ENCODE measurements at regions not wholly inside any gene's neighbourhood (a gene's known extent, or its start where the extent isn't known, plus 50 kb on each side); places are given as distances from the start of the nearest gene placed in this dataset.

- Histone ChIP-seq H2AFZ (ENCODE audit: low read length) (no peak overlapping the region), H3K14ac (ENCODE audit: insufficient read length) (no peak overlapping the region), H3K79me2 (ENCODE audit: control insufficient read depth in 1 of 2, insufficient read depth in 2 of 2, low read length in 2 of 2) (no peaks in the 10 kb centered on the region), H2BK5ac (ENCODE audit: low read depth, low read length) (no peak overlapping the region), H2BK15ac (ENCODE audit: low read length) (peak overlapping the region; percentile 37; the same call in 1 of the 2 replicates), H3K18ac (ENCODE audit: extremely low read depth, low read length) (no peak overlapping the region), H4K91ac (replicated peaks; ENCODE audit: insufficient read length, low read length) (no peak overlapping the region), H3K4me2 (ENCODE audit: insufficient read depth in 1 of 2, low read depth in 2 of 2, low read length in 2 of 2) (no peak overlapping the region), H3K9me3 (ENCODE audit: insufficient read depth in 2 of 2, low read depth in 1 of 2, low read length in 1 of 2) (no peaks in the 10 kb centered on the region), H2BK20ac (ENCODE audit: low read length) (no peak overlapping the region), H4K5ac (ENCODE audit: insufficient read length, low read depth, low read length) (no peak overlapping the region), H3K9ac (replicated peaks in 1 of 4; ENCODE audit: extremely low read depth in 1 of 4, low read depth in 3 of 4, low read length in 3 of 4) (no peak overlapping the region), H3K79me1 (ENCODE audit: low read depth, low read length) (no peaks in the 10 kb centered on the region), H4K8ac (ENCODE audit: extremely low read depth, insufficient read depth, low read length) (no peak overlapping the region), H3K23me2 (ENCODE audit: low read depth, low read length) (no peaks in the 10 kb centered on the region), H3K56ac (replicated peaks; ENCODE audit: insufficient read length, low read depth, low read length) (no peak overlapping the region), H3K4me1 (replicated peaks in 1 of 4; ENCODE audit: control insufficient read depth in 3 of 4, insufficient read depth in 4 of 4, low read length in 3 of 4) (no peaks in the 10 kb centered on the region; a peak in 2 of 7 replicates), H3K4me3 (ENCODE audit: extremely low read depth in 1 of 4, insufficient read depth in 2 of 4, low read depth in 3 of 4, low read length in 4 of 4) (no peak overlapping the region), H2BK120ac (replicated peaks; ENCODE audit: low read depth, low read length) (no peak overlapping the region), H3K27ac (ENCODE audit: low read depth, low read length) (no peak overlapping the region), H3K23ac (ENCODE audit: insufficient read length) (no peak overlapping the region), H2AK5ac (ENCODE audit: low read depth, low read length) (no peak overlapping the region), H3K27me3 (replicated peaks in 1 of 4; ENCODE audit: control insufficient read depth in 3 of 4, extremely low read depth in 1 of 4, insufficient read depth in 3 of 4, low read length in 3 of 4) (no peaks in the 10 kb centered on the region), H3K4ac (replicated peaks; ENCODE audit: insufficient read length, low read depth, low read length) (no peak overlapping the region), H2BK12ac (ENCODE audit: low read depth, low read length) (no peak overlapping the region), H4K20me1 (replicated peaks in 1 of 2; ENCODE audit: control insufficient read depth in 1 of 2, insufficient read depth in 2 of 2, low read length in 2 of 2) (no peaks in the 10 kb centered on the region), H3K36me3 (ENCODE audit: control insufficient read depth in 2 of 4, insufficient read depth in 4 of 4, low read length in 3 of 4) (no peaks in the 10 kb centered on the region)
- TF ChIP-seq RAD21 (IDR thresholded peaks at IDR 0.05 in 1 of 2, conservative IDR thresholded peaks at IDR 0.05 in 1 of 2; ENCODE audit: low read depth in 2 of 2, low read length in 2 of 2) (peak; percentile 38 to 41; a peak in 3 of 4 replicates), ATF3 (IDR thresholded peaks at IDR 0.05; ENCODE audit: insufficient read depth, low read depth, low read length) (no peak)
- TF ChIP-seq, protein P1, sequence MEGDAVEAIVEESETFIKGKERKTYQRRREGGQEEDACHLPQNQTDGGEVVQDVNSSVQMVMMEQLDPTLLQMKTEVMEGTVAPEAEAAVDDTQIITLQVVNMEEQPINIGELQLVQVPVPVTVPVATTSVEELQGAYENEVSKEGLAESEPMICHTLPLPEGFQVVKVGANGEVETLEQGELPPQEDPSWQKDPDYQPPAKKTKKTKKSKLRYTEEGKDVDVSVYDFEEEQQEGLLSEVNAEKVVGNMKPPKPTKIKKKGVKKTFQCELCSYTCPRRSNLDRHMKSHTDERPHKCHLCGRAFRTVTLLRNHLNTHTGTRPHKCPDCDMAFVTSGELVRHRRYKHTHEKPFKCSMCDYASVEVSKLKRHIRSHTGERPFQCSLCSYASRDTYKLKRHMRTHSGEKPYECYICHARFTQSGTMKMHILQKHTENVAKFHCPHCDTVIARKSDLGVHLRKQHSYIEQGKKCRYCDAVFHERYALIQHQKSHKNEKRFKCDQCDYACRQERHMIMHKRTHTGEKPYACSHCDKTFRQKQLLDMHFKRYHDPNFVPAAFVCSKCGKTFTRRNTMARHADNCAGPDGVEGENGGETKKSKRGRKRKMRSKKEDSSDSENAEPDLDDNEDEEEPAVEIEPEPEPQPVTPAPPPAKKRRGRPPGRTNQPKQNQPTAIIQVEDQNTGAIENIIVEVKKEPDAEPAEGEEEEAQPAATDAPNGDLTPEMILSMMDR (IDR thresholded peaks at IDR 0.05; ENCODE audit: control extremely low read depth in 1 of 3, insufficient read depth in 1 of 3, low read depth in 1 of 3, low read length in 3 of 3) = peak in 2 of 3 experiments; percentile 17 to 34; a peak in 2 of 4 replicates
- DNase-seq (ENCODE audit: low read depth in 1 of 2, low spot score in 2 of 2) (no peak), FAIRE-seq (peak; percentile 71)
- POLR2A ChIA-PET (ENCODE audit: partially characterized antibody) = no interaction called here
- CTCF ChIA-PET (ENCODE audit: partially characterized antibody) = interaction anchor here (0.5 to 2.6 kb wide), 25 partner anchors 11 to 751 kb away, joined by 3 to 13 read pairs (median 4); no protein-coding TSS in a partner anchor
Observed at GRCh38 chr14:22163051-22163450, 426.0 kb downstream of the DAD1 start.
